Tibial artery (tissue), 4 donors: ENCODE measurements at regions not wholly inside any gene's neighbourhood (a gene's known extent, or its start where the extent isn't known, plus 50 kb on each side); places are given as distances from the start of the nearest gene placed in this dataset.

Source experiments
- DNase-seq, 2 donors: peaks; one replicate each; pipeline ENCODE4 v3.0.0-alpha.2; 2019
- H3K27ac ChIP-seq, 2 donors: fragments of 200-600 bp; sonication (generic) in 1 of 2; 1 replicate in 1 of 2; 2 replicates in 1 of 2; pipeline ENCODE4 v1.5.1; 2018 to 2019; ENCODE audit warnings: mild to moderate bottlenecking in 1 of 2
- H3K27me3 ChIP-seq, 2 donors: fragments of 200-600 bp; sonication (generic) in 1 of 2; one replicate each; pipeline versions ENCODE4 v1.5.1 to v1.6.0; 2016 to 2019
- H3K36me3 ChIP-seq, 3 donors: fragments of 200-600 bp; sonication (generic) in 2 of 3; one replicate each; pipeline ENCODE4 v1.5.1; 2016 to 2019; ENCODE audit warnings: mild to moderate bottlenecking in 2 of 3
- H3K4me1 ChIP-seq, 4 donors: fragments of 200-600 bp; sonication (generic) in 2 of 4; 1 replicate in 3 of 4; 2 replicates in 1 of 4; pipeline ENCODE4 v1.5.1; 2016 to 2019
- H3K4me3 ChIP-seq, 2 donors: fragments of 200-600 bp; sonication (generic) in 1 of 2; 1 replicate in 1 of 2; 2 replicates in 1 of 2; pipeline ENCODE4 v1.5.1; 2018 to 2019; ENCODE audit warnings: mild to moderate bottlenecking in 2 of 2
- H3K9me3 ChIP-seq, 3 donors: fragments of 200-600 bp; sonication (generic) in 1 of 3; one replicate each; pipeline ENCODE4 v1.5.1; 2016 to 2019
- intact Hi-C: fragments of 100-400 bp; cut with DNase I; formaldehyde crosslinking; loops from one replicate; pipeline ENCODE4 v1.15.0; 2023; ENCODE audit warnings: low total_unique reads
- TF ChIP-seq, protein P1 (sequence below), 2 experiments: fragments of 200-600 bp in 1 of 2; fragments of 450-650 bp in 1 of 2; IDR thresholded peaks; one replicate each; pipeline ENCODE4 v1.5.1; 2017 to 2019; ENCODE audit warnings: antibody characterized with exemption in 2 of 2, mild to moderate bottlenecking in 1 of 2, moderate library complexity in 1 of 2

DNA sequence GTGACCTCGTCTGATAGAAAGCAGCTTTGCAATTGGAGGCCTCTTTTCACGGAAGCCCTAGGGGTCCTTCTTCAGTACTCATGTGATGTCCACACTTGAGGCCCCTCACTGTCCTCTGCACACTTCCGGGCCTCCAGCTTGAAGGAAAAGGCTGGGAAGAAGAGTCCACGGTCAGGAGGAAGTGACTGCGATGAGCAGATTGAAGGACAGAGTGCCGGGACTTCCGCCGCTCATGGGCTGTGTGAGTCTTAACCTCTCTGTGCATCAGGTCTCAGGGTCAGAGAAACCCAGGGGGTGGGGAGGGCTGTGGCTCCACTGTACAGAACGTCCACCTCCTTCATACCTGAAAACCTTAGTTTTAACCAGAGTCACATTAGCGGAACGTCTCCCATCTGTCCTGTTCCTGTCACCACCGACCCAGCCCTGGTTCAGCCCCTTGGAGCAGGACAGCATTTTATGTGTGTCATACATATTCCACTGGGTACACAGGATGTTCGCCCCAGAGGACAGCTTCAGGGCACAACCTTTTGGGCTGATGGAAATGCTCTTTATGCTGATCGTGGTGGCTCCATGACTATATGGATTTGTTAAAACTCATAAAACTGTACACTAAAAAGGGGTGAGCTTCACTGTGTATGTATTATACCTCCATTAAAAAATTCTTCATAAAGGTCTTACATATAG, 51.0 kb upstream of the SORCS2 start:
- H3K4me1 ChIP-seq, result no peaks in the 10 kb centered on the region
- TF ChIP-seq, protein P1, sequence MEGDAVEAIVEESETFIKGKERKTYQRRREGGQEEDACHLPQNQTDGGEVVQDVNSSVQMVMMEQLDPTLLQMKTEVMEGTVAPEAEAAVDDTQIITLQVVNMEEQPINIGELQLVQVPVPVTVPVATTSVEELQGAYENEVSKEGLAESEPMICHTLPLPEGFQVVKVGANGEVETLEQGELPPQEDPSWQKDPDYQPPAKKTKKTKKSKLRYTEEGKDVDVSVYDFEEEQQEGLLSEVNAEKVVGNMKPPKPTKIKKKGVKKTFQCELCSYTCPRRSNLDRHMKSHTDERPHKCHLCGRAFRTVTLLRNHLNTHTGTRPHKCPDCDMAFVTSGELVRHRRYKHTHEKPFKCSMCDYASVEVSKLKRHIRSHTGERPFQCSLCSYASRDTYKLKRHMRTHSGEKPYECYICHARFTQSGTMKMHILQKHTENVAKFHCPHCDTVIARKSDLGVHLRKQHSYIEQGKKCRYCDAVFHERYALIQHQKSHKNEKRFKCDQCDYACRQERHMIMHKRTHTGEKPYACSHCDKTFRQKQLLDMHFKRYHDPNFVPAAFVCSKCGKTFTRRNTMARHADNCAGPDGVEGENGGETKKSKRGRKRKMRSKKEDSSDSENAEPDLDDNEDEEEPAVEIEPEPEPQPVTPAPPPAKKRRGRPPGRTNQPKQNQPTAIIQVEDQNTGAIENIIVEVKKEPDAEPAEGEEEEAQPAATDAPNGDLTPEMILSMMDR (IDR thresholded peaks at IDR 0.05), result no peak
- H3K27me3 ChIP-seq, result no peaks in the 10 kb centered on the region
- intact Hi-C loops, result no loop called here
- no peak for DNase-seq
- no peak overlapping the region for H3K4me3 ChIP-seq
- H3K36me3 ChIP-seq, result no peaks in the 10 kb centered on the region
- H3K27ac ChIP-seq, result no peak overlapping the region
- no peaks in the 10 kb centered on the region for H3K9me3 ChIP-seq

DNA sequence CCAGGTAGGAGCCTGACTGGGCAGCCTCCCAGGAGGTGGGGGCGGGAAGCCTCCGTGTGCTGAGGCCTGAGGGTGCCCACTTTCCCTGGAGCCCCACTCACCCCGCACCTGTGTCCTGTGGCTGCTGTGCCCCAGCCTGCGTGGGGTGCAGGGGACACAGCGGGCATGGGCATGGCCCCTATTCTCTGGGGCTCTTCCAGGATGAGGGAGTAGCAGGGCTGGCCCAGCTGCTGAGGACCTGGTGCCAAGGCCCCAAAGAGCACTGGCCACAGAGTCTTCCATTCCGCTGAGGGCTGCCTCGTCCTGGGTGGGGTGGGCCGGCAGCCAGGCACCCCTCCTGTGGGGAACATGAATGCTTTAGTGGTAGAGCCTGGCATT, 51.7 kb upstream of the SORCS2 start:
- H3K9me3 ChIP-seq, result no peaks in the 10 kb centered on the region
- intact Hi-C loops, result no loop called here
- no peak overlapping the region for H3K4me3 ChIP-seq
- H3K27ac ChIP-seq, result no peak overlapping the region
- H3K4me1 ChIP-seq, result no peaks in the 10 kb centered on the region
- H3K27me3 ChIP-seq, result no peaks in the 10 kb centered on the region
- TF ChIP-seq, protein P1 (IDR thresholded peaks at IDR 0.05), result no peak
- DNase-seq, result no peak
- H3K36me3 ChIP-seq, result no peaks in the 10 kb centered on the region

DNA sequence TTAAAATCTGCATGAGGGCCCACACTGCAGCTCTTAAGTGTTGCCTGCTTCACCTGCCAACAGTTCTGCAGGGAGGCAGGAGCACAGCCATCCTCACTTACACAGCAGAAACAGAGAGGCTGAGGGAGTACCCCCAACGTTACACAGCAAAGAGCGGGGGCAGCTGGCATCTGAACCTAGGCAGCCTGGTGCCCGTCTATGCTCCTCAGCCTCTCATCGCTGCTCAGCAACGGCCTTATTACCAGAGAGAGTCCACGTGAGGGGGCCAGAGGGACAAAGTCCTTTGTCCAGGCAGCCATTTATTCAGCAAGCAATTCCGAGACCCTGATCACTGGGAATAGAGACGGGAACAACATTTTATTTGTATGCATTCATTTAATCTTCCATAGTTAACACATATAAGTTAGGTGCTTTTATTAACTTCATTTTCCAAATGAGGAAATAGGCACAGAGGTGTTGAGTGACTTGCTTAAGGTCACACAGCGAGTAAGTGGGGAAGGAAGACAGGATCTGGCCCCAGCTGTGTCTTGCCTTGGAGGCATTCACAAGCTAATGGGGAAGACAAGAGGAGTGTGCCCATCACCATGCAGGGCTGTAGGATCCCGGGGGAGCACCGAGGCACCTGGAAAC, 52.2 kb upstream of the SORCS2 start:
- DNase-seq, result no peak
- TF ChIP-seq, protein P1 (IDR thresholded peaks at IDR 0.05), result no peak
- Histone ChIP-seq H3K9me3 (no peaks in the 10 kb centered on the region), H3K4me3 (no peak overlapping the region), H3K36me3 (no peaks in the 10 kb centered on the region), H3K27ac (no peak overlapping the region), H3K27me3 (no peaks in the 10 kb centered on the region), H3K4me1 (peaks cover 0 to 4% (median 3%) of the 10 kb centered on the region in 4 donors)
- intact Hi-C loops, result no loop called here

DNA sequence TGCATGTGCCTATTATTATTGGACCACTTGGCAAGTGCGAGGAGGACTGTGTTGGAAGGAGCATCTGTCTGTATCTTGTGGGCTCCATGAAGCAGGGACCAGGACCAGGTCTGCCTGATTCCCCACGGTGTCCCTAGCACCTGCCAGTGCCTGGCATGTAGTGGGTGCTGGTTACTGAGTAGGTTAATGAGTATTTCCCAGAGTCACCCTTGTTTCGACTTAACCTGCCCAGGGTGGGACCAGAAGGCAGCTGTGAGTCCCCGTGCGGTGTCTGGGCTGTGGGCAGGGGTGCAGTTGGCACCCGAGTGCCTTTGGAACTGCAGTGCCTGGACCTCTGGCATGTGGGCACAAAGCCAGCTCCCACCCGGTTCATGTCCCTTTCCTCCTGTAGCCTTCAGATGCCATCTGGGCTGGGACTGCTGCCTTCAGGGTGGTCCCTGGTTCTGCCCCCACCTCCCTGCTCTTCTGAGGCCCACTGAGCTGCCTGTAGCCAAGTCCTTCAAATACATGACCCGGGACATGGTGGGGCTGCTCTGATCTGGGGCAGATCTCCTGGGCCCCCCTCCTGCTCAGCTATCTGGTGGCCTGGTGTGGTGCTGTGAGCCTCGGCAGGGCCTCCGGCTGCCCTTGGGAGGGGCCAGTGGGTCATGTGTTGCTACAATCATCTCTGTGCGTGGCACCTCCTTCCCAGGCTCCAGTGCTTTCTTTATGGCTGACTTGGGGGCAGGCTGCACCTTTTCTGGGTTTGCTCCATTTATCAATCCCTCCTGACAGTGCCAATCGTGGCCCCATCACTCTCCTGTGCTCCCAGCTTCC, 53.0 kb upstream of the SORCS2 start:
- peaks cover 0 to 12% (median 10%) of the 10 kb centered on the region in 4 donors for H3K4me1 ChIP-seq
- intact Hi-C loops, result no loop called here
- H3K36me3 ChIP-seq, result no peaks in the 10 kb centered on the region
- no peak for DNase-seq
- H3K4me3 ChIP-seq, result no peak overlapping the region
- TF ChIP-seq, protein P1 (IDR thresholded peaks at IDR 0.05), result no peak
- H3K27ac ChIP-seq, result no peak overlapping the region
- H3K27me3 ChIP-seq, result no peaks in the 10 kb centered on the region
- no peaks in the 10 kb centered on the region for H3K9me3 ChIP-seq

DNA sequence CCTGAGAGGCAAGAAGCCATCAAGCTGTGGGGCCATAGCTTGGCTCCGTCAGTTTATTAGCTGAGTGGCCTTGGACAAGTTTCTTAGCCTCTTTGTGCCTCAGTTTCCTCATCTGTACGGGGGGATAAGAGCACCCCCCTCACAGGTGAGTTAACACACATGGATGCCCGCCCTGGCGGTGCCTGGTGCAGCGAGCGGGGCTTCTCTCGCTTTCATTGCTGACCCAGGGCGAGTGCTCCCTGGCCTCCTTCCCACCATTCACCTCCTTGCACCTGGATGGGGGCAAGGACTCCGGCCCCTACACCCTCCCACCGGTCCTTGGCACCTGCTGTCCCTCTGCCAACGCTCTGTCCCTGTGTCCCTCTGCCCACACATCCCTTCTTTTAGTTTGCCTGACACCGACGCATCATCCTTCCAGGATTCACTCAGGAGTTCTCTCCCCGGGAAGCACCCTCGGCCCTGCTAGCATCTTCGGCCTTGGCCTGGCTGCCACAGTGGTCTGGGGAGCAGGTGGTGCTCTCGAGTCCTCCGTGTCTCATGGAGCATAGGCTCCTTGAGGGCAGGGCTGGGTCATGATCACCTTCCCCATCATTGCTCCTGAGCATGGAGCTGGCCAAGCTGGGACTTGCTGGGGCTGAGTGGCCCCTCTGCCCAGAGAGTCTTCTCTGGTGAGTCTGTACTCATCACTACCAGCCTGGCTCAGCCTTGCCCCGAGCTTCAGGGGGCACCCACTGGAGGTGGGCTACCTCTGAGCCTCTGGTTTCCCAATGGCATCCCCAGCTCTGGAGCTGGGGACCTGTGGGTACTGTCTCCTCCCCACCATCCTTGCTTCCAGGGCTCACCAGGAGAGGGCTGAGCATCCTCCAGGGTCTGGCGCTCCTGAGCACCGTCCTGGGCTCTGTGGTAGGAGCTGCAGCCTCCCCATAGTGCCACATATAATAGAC, 53.8 kb upstream of the SORCS2 start:
- Histone ChIP-seq H3K4me3 (no peak overlapping the region), H3K36me3 (no peaks in the 10 kb centered on the region), H3K27me3 (no peaks in the 10 kb centered on the region), H3K4me1 (peaks cover 0 to 12% (median 10%) of the 10 kb centered on the region in 4 donors), H3K27ac (no peak overlapping the region), H3K9me3 (no peaks in the 10 kb centered on the region)
- TF ChIP-seq, protein P1 (IDR thresholded peaks at IDR 0.05), result no peak
- DNase-seq, result no peak
- intact Hi-C loops, result no loop called here
